HG03039 (cell line): ENCODE measurements at regions not wholly inside any gene's neighbourhood (a gene's known extent, or its start where the extent isn't known, plus 50 kb on each side); places are given as distances from the start of the nearest gene placed in this dataset.

Source experiments
- ATAC-seq: cut with Tn5 transposase; IDR thresholded peaks from one replicate; pipeline ENCODE4 v1.9.1; 2021; ENCODE audit warnings: mild to moderate bottlenecking, moderate library complexity; ENCODE audit not compliant: unreplicated experiment

GRCh38 chr12:108066583-108067577, 62.2 kb upstream of the WSCD2 start:
- ATAC-seq = no peak

GRCh38 chr12:108069651-108070165, 59.4 kb upstream of the WSCD2 start:
- no peak for ATAC-seq

GRCh38 chr12:108075561-108075960, 53.5 kb upstream of the WSCD2 start:
- no peak for ATAC-seq

GRCh38 chr12:108076556-108076955, 52.5 kb upstream of the WSCD2 start:
- no peak for ATAC-seq

GRCh38 chr12:108078428-108078827, 50.7 kb upstream of the WSCD2 start:
- no peak for ATAC-seq
